Liver (tissue), 8 donors: ENCODE measurements at regions not wholly inside any gene's neighbourhood (a gene's known extent, or its start where the extent isn't known, plus 50 kb on each side); places are given as distances from the start of the nearest gene placed in this dataset.

Experiments
- DNase-seq: peaks from one replicate; pipeline ENCODE4 v3.0.0-alpha.2; 2017; ENCODE audit warnings: low spot score
- H3K27ac ChIP-seq, 2 donors: one replicate each; pipeline ENCODE4 v1.7.0; 2013; ENCODE audit warnings: inconsistent platforms in 2 of 2, low read length in 2 of 2, control low read depth in 1 of 2, low read depth in 1 of 2, mild to moderate bottlenecking in 1 of 2
- H3K27me3 ChIP-seq, 4 donors: one replicate each; pipeline versions ENCODE4 v1.6.1 to v1.7.0; 2013; ENCODE audit warnings: low read length in 3 of 4, inconsistent platforms in 1 of 4, mild to moderate bottlenecking in 1 of 4, moderate library complexity in 1 of 4; ENCODE audit not compliant: control insufficient read depth in 4 of 4, insufficient read depth in 4 of 4
- H3K36me3 ChIP-seq, 4 donors: one replicate each; pipeline versions ENCODE4 v1.6.1 to v1.7.0; 2013; ENCODE audit warnings: low read length in 3 of 4, mild to moderate bottlenecking in 3 of 4, low read depth in 1 of 4, moderate library complexity in 1 of 4; ENCODE audit not compliant: control insufficient read depth in 4 of 4, insufficient read depth in 3 of 4
- H3K4me1 ChIP-seq, 4 donors: one replicate each; pipeline versions ENCODE4 v1.6.1 to v1.7.0; 2013; ENCODE audit warnings: low read length in 3 of 4, mild to moderate bottlenecking in 3 of 4, moderate library complexity in 1 of 4; ENCODE audit not compliant: control insufficient read depth in 4 of 4, insufficient read depth in 4 of 4
- H3K4me3 ChIP-seq, 3 donors: one replicate each; pipeline versions ENCODE4 v1.6.1 to v1.7.0; 2013; ENCODE audit warnings: low read length in 3 of 3, control low read depth in 1 of 3, low read depth in 1 of 3, mild to moderate bottlenecking in 1 of 3
- H3K9ac ChIP-seq, 2 donors: one replicate each; pipeline ENCODE4 v1.7.0; 2013; ENCODE audit warnings: low read length in 2 of 2, mild to moderate bottlenecking in 2 of 2, moderate library complexity in 2 of 2, control low read depth in 1 of 2, low read depth in 1 of 2
- H3K9me3 ChIP-seq, 4 donors: one replicate each; pipeline versions ENCODE4 v1.6.1 to v1.7.0; 2013; ENCODE audit warnings: low read length in 3 of 4; ENCODE audit not compliant: control insufficient read depth in 4 of 4
- CTCF ChIP-seq: fragments of 150-350 bp; IDR thresholded peaks from 2 replicates; pipeline ENCODE4 v1.5.1; 2017; ENCODE audit warnings: improper control_type of control experiment, low read depth, low read length; ENCODE audit not compliant: missing input control
- EGR1 ChIP-seq, 2 donors: IDR thresholded peaks; 2 replicates each; pipeline ENCODE4 v1.6.1; 2016 to 2018; ENCODE audit warnings: antibody characterized with exemption in 2 of 2, low read depth in 2 of 2
- FOXA1 ChIP-seq: IDR thresholded peaks from 2 replicates; pipeline ENCODE4 v1.6.1; 2016; ENCODE audit warnings: antibody characterized with exemption
- FOXA2 ChIP-seq: IDR thresholded peaks from 2 replicates; pipeline ENCODE4 v1.6.1; 2016; ENCODE audit warnings: antibody characterized with exemption
- HNF4A ChIP-seq, 2 donors: conservative IDR thresholded peaks; 2 replicates each; pipeline ENCODE4 v1.6.1; 2016; ENCODE audit warnings: antibody characterized with exemption in 2 of 2, mild to moderate bottlenecking in 2 of 2
- HNF4G ChIP-seq: IDR thresholded peaks from 2 replicates; pipeline ENCODE4 v1.6.1; 2016; ENCODE audit warnings: antibody characterized with exemption
- JUND ChIP-seq, 2 donors: IDR thresholded peaks; 2 replicates each; pipeline ENCODE4 v1.6.1; 2016; ENCODE audit warnings: antibody characterized with exemption in 2 of 2
- MAX ChIP-seq: IDR thresholded peaks from 2 replicates; pipeline ENCODE4 v1.6.1; 2016; ENCODE audit warnings: antibody characterized with exemption
- NR2F2 ChIP-seq: IDR thresholded peaks from 2 replicates; pipeline ENCODE4 v1.6.1; 2016; ENCODE audit warnings: antibody characterized with exemption
- RAD21 ChIP-seq, 2 donors: IDR thresholded peaks; 2 replicates each; pipeline ENCODE4 v1.6.1; 2016; ENCODE audit warnings: antibody characterized with exemption in 2 of 2, mild to moderate bottlenecking in 2 of 2
- RXRA ChIP-seq, 2 donors: IDR thresholded peaks; 2 replicates each; pipeline ENCODE4 v1.6.1; 2017 to 2018; ENCODE audit warnings: antibody characterized with exemption in 2 of 2, mild to moderate bottlenecking in 1 of 2
- SP1 ChIP-seq: IDR thresholded peaks from 2 replicates; pipeline ENCODE4 v1.6.1; 2018; ENCODE audit warnings: antibody characterized with exemption, mild to moderate bottlenecking
- TAF1 ChIP-seq: conservative IDR thresholded peaks from 2 replicates; pipeline ENCODE4 v1.6.1; 2016; ENCODE audit warnings: antibody characterized with exemption, mild to moderate bottlenecking
- YY1 ChIP-seq: IDR thresholded peaks from 2 replicates; pipeline ENCODE4 v1.6.1; 2016; ENCODE audit warnings: antibody characterized with exemption, mild to moderate bottlenecking
- WGBS: extraction: QIAGEN DNeasy Blood & Tissue Kit; methylation state at CpG from one replicate; pipeline ENCODE4 v1.1.7; 2013; 5-methylcytosine and 5-hydroxymethylcytosine counted together
- donor health status: healthy.
- donor health status: healthy.
- donor health status: healthy.
- donor health status: healthy.
- donor health status: healthy.

- no peak for TF ChIP-seq HNF4A (conservative IDR thresholded peaks at IDR 0.05)
- H3K27me3 ChIP-seq, result no peaks in the 10 kb centered on the region
- H3K27ac ChIP-seq, result no peak overlapping the region
- H3K36me3 ChIP-seq, result no peaks in the 10 kb centered on the region
- no peaks in the 10 kb centered on the region for H3K9me3 ChIP-seq
- H3K4me1 ChIP-seq, result no peaks in the 10 kb centered on the region
- H3K4me3 ChIP-seq, result no peak overlapping the region
- no peak overlapping the region for H3K9ac ChIP-seq
- no peak for DNase-seq
- 85% methylated on average over 4 of the region's 4 CpGs for WGBS
Observed at GRCh38 chr3:40801284-40801741, 276.6 kb downstream of the ZNF621 start.

GRCh38 chr3:40803311-40803710, 278.6 kb downstream of the ZNF621 start:
- H3K9me3 ChIP-seq, result no peaks in the 10 kb centered on the region
- no peak overlapping the region for H3K4me3 ChIP-seq
- no peaks in the 10 kb centered on the region for H3K36me3 ChIP-seq
- no peaks in the 10 kb centered on the region for H3K4me1 ChIP-seq
- H3K27ac ChIP-seq, result no peak overlapping the region
- 70% methylated on average over 2 of the region's 2 CpGs for WGBS
- TF ChIP-seq FOXA2 (no peak), YY1 (no peak), JUND (IDR thresholded peaks at IDR 0.05) (no peak), TAF1 (no peak), HNF4G (no peak)
- H3K27me3 ChIP-seq, result no peaks in the 10 kb centered on the region
- no peak overlapping the region for H3K9ac ChIP-seq
- no peak for DNase-seq

GRCh38 chr3:40805456-40805855, 280.7 kb downstream of the ZNF621 start:
- DNase-seq, result no peak
- H3K36me3 ChIP-seq, result no peaks in the 10 kb centered on the region
- H3K27me3 ChIP-seq, result no peaks in the 10 kb centered on the region
- no peak overlapping the region for H3K9ac ChIP-seq
- peaks cover 0 to 1% (median 0%) of the 10 kb centered on the region in 4 donors for H3K9me3 ChIP-seq
- WGBS, result 66% methylated on average over 2 of the region's 2 CpGs
- no peak overlapping the region for H3K4me3 ChIP-seq
- H3K27ac ChIP-seq, result no peak overlapping the region
- H3K4me1 ChIP-seq, result no peaks in the 10 kb centered on the region
- no peak for TF ChIP-seq NR2F2
- no peak for TF ChIP-seq RXRA (IDR thresholded peaks at IDR 0.05)
- no peak for TF ChIP-seq TAF1

GRCh38 chr3:40810813-40811212, 286.1 kb downstream of the ZNF621 start:
- Histone ChIP-seq H3K4me1 (no peaks in the 10 kb centered on the region), H3K4me3 (no peak overlapping the region), H3K9me3 (peaks cover 0 to 2% (median 0%) of the 10 kb centered on the region in 4 donors), H3K36me3 (no peaks in the 10 kb centered on the region), H3K27me3 (no peaks in the 10 kb centered on the region), H3K27ac (no peak overlapping the region), H3K9ac (no peak overlapping the region)
- no peak for DNase-seq
- TF ChIP-seq YY1 (no peak), HNF4G (no peak), JUND (IDR thresholded peaks at IDR 0.05) (no peak), NR2F2 (no peak), FOXA1 (no peak), EGR1 (IDR thresholded peaks at IDR 0.05; ENCODE audit: low read depth in 2 of 2) (no peak), RAD21 (IDR thresholded peaks at IDR 0.05) (no peak), TAF1 (no peak), HNF4A (conservative IDR thresholded peaks at IDR 0.05) (no peak)

- Histone ChIP-seq H3K4me3 (no peak overlapping the region), H3K9ac (no peak overlapping the region), H3K27ac (no peak overlapping the region), H3K27me3 (no peaks in the 10 kb centered on the region), H3K36me3 (no peaks in the 10 kb centered on the region), H3K4me1 (no peaks in the 10 kb centered on the region), H3K9me3 (no peaks in the 10 kb centered on the region)
- no peak for TF ChIP-seq FOXA1
- TF ChIP-seq MAX, result no peak
- TF ChIP-seq CTCF, result no peak
- no peak for TF ChIP-seq JUND (IDR thresholded peaks at IDR 0.05)
- TF ChIP-seq SP1, result no peak
- no peak for TF ChIP-seq RXRA (IDR thresholded peaks at IDR 0.05)
- TF ChIP-seq HNF4G, result no peak
- TF ChIP-seq FOXA2, result no peak
- DNase-seq, result no peak
Observed at GRCh38 chr3:40817017-40817416, 292.3 kb downstream of the ZNF621 start.
